IPS DF 6.9 (cell line): ENCODE measurements at regions not wholly inside any gene's neighbourhood (a gene's known extent, or its start where the extent isn't known, plus 50 kb on each side); places are given as distances from the start of the nearest gene placed in this dataset.

Source experiments
- DNase-seq: peaks from one replicate; pipeline ENCODE4 v3.0.0-alpha.2; 2013; ENCODE audit warnings: low read depth, low spot score
- H3K27ac ChIP-seq: one replicate; pipeline ENCODE4 v1.5.1; 2013; ENCODE audit warnings: low read length, control low read depth
- H3K27me3 ChIP-seq: 2 replicates; pipeline ENCODE4 v1.6.1; 2013; ENCODE audit warnings: mild to moderate bottlenecking, low read length; ENCODE audit not compliant: control insufficient read depth, insufficient read depth
- H3K36me3 ChIP-seq: 2 replicates; pipeline ENCODE4 v1.6.1; 2013; ENCODE audit warnings: low read length; ENCODE audit not compliant: control insufficient read depth, insufficient read depth
- H3K4me1 ChIP-seq: 2 replicates; pipeline ENCODE4 v1.6.1; 2013; ENCODE audit warnings: low read length; ENCODE audit not compliant: control insufficient read depth, insufficient read depth
- H3K4me3 ChIP-seq: 2 replicates; pipeline ENCODE4 v1.5.1; 2013; ENCODE audit warnings: mild to moderate bottlenecking, low read length
- H3K9me3 ChIP-seq: 2 replicates; pipeline ENCODE4 v1.6.1; 2013; ENCODE audit warnings: low read length, inconsistent platforms; ENCODE audit not compliant: control insufficient read depth, insufficient read depth
- WGBS: extraction: QIAGEN DNeasy Blood & Tissue Kit; methylation state at CpG from one replicate; pipeline ENCODE4 v1.1.7; 2013; ENCODE audit warnings: mixed read lengths, missing lambda C conversion rate; ENCODE audit not compliant: insufficient read length, insufficient coverage; 5-methylcytosine and 5-hydroxymethylcytosine counted together

DNA sequence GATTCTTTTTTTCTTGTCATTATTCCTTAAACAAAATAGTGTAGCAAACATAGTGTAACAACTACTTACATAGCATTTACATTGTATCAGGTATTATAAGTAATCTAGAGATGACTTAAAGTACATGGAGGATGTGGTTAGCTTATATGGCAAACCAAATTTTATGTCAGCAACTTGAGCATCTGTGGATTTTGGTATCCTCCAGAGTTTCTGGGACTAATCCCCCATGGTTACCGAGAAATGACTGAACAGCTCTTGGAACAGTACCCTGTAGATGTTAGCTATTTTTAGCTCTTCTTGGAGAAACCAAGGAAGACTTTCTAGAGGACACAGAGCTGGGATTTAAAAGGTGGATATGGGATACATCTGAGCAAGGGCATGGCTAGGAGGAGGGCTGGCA, 157.6 kb upstream of the KLF4 start:
- no peaks in the 10 kb centered on the region for H3K27me3 ChIP-seq
- no peaks in the 10 kb centered on the region for H3K4me1 ChIP-seq
- no peaks in the 10 kb centered on the region for H3K9me3 ChIP-seq
- H3K27ac ChIP-seq, result no peak overlapping the region
- no peak for DNase-seq
- no peak overlapping the region for H3K4me3 ChIP-seq
- WGBS, result no CpG with 5 or more reads among the region's 1 CpG
- H3K36me3 ChIP-seq, result no peaks in the 10 kb centered on the region

DNA sequence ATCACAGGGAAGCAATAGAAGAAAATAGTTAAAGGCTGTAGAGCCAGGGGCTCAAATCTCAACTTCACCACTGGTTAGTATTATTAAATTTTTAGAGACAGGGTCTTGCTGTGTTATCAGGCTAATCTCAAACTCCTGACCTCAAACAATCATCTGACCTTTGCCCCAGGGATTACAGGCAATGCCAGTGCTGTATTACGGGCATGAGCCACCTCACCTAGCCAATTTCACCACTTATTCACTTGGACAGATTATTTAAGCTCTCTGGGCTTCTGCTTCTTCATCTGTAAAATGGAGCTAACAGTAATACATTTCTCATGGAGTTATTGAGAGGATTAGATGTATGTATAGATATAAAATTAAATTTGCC, 155.9 kb upstream of the KLF4 start:
- DNase-seq, result no peak
- H3K4me3 ChIP-seq, result no peak overlapping the region
- no peak overlapping the region for H3K27ac ChIP-seq
- no CpG with 5 or more reads among the region's 1 CpG for WGBS
- no peaks in the 10 kb centered on the region for H3K9me3 ChIP-seq
- no peaks in the 10 kb centered on the region for H3K27me3 ChIP-seq
- H3K4me1 ChIP-seq, result no peaks in the 10 kb centered on the region
- no peaks in the 10 kb centered on the region for H3K36me3 ChIP-seq

DNA sequence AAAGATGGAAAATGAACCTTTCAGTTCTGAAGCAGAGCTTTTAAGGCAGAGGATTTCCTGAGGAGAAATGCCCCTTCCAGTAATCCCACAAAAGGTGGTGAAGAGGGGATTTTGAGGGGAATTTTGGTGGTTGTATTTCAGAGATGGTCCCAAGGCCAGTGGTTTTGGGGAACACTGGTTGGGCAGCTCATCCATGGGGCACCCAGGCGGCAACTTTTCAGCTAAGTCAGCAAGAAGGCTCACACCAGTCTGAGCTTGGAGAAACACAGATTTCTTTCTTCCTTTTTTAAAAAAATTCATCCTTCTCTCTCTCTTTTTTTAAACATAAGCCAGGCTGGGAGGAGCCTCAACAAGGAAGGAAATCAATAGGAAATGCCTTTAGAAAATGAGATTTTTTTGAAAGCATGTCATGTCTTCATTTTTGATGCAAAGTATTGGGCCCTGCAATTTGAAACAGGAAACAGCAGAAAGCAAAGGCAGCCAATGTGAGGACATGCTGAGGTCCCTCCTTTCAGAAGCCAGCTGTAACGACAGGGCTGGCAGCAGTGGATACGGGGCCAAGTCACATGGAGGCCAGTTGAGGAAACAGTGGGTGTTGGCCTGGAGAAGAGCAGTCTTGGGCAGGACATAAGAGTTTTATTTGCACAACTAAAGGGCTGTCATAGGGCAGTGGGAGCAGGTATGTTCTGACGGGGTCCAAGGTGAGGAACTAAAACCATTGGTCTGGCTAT, 155.3 kb upstream of the KLF4 start:
- Histone ChIP-seq H3K27ac (no peak overlapping the region), H3K4me3 (no peak overlapping the region), H3K9me3 (no peaks in the 10 kb centered on the region), H3K27me3 (no peaks in the 10 kb centered on the region), H3K36me3 (no peaks in the 10 kb centered on the region), H3K4me1 (no peaks in the 10 kb centered on the region)
- no CpG with 5 or more reads among the region's 4 CpGs for WGBS
- no peak for DNase-seq

DNA sequence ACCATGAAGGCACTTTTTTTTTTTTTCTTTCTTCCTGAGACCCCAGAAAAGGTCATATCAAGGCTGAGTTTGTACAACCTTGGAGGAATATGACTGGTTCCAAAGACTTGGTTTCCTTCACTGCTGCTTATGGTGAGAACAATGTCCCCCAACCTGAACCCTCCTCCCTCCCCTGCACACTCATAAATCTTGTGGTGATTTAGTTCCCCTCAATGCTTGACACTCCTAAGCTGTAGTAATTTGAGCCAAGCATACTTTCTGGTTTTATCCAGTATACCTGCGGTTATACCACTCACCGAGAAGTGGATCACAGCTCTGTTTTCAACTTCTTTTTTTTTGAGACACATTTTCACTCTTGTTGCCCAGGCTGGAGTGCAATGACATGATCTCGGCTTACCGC, 149.9 kb upstream of the KLF4 start:
- no peaks in the 10 kb centered on the region for H3K27me3 ChIP-seq
- H3K9me3 ChIP-seq, result no peaks in the 10 kb centered on the region
- H3K4me3 ChIP-seq, result no peak overlapping the region
- H3K4me1 ChIP-seq, result no peaks in the 10 kb centered on the region
- no CpG with 5 or more reads among the region's 4 CpGs for WGBS
- no peak for DNase-seq
- no peak overlapping the region for H3K27ac ChIP-seq
- no peaks in the 10 kb centered on the region for H3K36me3 ChIP-seq

DNA sequence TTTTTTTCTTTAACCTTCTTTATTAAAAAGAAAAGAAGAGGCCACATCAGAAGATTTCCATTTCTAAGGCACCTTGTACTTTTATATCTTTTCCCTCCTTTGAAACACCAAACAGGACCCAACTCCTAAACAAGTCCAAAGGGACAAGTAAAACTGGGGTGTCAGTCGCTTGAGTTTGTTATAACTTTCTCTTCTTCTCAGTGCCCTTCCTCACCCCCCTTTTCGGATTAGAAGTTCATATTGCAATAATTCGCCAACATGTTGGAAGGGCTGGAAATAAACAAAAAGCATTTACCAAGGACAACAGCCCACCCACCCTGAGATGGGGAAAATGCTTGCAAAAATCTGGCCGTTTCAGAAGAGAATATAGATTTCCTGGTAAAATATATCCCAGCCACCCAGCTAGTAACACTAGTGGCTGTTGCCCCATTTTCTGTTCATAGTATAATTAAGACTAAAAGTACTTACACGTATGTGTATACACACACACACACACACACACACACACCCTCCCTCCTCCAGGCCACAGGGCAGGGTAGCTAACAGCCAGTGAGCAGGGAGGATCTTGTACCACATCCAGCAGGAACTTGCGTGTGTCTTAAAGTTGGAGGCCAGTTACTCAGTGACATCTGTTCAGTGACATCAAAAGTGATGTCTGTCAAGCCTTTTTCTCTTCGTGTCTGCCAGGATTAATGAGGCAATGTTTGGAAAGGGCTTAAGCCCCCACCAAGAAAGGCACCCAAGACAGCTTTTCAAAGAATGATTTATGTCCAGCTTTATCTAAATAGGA, 149.1 kb upstream of the KLF4 start:
- no CpG with 5 or more reads among the region's 7 CpGs for WGBS
- DNase-seq, result no peak
- Histone ChIP-seq H3K27me3 (no peaks in the 10 kb centered on the region), H3K4me1 (peaks cover under 1% of the 10 kb centered on the region; the same call in 1 of the 2 replicates), H3K36me3 (no peaks in the 10 kb centered on the region), H3K27ac (no peak overlapping the region), H3K9me3 (no peaks in the 10 kb centered on the region), H3K4me3 (no peak overlapping the region)

DNA sequence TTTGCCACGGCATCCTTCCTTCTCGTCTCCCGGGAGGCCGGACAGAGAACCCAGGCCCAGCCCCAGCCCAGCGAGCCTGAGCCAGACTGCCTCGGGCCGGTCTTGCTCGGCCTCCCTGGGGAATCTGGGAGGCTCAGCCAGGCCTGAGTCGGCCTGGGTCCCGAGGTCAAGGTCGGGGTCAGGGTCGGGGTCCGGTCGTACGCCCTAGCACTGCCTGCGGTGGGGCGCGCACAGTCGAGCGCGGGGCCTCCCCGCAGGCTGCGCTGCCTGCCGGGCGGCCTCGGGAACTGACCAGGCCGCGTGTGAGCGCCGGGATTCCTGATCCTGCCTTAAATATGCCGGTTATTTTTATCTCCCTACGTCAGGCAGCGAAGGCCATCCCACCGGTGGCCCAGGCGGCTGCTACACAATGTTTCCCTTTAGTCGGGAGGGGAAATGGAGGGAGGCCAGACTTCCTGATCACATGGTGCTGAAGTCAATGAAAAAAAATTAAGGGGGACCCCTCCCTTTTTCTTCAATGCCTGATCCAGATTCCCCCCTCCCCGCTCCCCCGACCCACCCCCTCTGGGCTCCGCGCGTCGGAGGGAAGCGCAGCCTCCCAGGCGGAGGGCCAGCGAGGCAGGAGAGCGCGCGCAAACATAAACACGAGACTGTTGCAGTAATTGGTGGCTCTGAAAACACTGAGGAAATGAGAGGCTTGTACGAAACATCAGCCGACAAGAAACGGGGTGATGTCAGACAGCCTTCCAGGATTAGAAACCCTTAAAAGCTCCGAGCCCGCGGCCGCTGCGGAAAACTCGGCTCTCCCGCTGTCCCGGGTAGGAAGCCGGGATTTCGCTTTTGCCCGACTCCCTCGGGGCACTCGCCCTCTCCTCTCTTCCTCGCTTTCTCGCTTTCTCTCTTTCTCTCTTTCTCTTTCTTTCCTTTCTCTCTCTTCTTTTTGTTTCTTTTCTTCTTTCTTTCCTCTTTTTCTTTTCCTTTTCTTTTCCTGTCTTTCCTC, 148.2 kb upstream of the KLF4 start:
- DNase-seq, result peak; percentile 18

DNA sequence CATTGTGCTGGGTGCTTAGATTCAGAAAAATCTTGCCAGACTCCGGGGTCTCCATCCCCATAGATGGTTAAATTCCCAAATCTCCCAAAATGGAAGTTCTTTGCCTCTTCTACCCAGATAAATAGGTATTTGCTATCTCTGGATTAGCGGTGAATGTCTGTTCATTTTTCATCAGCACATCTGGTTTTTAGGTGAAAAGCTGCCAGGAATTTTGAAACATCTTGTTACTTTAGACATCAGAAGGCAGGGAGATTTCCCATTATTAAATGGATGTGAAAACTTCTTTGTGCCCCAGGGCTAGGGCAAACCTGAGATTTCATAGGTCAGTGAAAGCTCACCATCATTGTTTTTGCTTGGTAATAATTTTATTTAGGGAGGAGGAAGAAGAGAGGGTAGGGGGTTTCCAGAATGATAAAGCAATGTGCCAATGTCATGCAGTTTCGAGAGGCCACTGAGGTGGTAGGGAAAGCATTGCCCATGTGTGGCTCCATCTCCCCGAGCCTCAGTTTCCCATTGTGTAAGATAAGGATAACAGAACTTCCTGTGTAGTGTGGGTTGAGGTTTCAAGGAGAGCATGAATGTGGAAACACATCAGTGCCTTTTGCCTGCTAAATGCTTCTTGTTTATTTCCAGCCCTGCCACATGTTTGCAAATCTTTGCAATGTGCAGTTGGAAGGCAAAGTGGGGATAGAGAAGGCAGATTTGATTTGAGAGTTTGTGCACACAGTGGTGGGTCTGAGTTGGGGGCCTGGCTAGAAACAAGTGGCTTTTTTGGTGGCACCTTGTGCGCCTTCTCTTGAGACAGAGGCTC, 147.2 kb upstream of the KLF4 start:
- no peak overlapping the region for H3K27ac ChIP-seq
- H3K4me1 ChIP-seq, result peaks cover 10% of the 10 kb centered on the region
- H3K9me3 ChIP-seq, result no peaks in the 10 kb centered on the region
- no CpG with 5 or more reads among the region's 5 CpGs for WGBS
- H3K27me3 ChIP-seq, result no peaks in the 10 kb centered on the region
- H3K36me3 ChIP-seq, result no peaks in the 10 kb centered on the region
- H3K4me3 ChIP-seq, result no peak overlapping the region
- DNase-seq, result no peak

More for the DNA sequence above, 148.2 kb upstream of the KLF4 start:
- H3K9me3 ChIP-seq, result no peaks in the 10 kb centered on the region
- no peak overlapping the region for H3K27ac ChIP-seq
- WGBS, result no CpG with 5 or more reads among the region's 67 CpGs
- H3K4me1 ChIP-seq, result peaks cover 4% of the 10 kb centered on the region
- H3K27me3 ChIP-seq, result no peaks in the 10 kb centered on the region
- peak overlapping the region; percentile 47; the same call in 1 of the 2 replicates for H3K4me3 ChIP-seq
- H3K36me3 ChIP-seq, result no peaks in the 10 kb centered on the region

DNA sequence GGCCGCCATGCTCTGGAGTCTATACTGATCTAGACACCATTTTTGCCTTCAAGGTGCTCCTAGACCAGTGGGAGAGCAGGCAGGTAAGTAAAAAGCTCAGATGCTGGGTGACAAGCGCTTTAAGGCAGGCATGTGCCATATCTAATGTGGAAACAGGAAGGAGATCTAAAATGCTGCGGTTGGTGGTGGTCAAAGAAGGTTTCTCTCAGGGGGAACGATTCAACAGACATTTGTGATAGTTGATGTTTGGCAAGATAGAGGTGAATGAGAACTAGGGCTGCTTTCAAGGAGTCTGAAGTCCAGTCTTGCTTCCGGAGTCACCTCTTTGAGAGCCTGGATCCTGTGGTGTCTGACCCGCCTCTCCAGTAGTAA, 146.2 kb upstream of the KLF4 start:
- DNase-seq, result no peak
- WGBS, result no CpG with 5 or more reads among the region's 6 CpGs

DNA sequence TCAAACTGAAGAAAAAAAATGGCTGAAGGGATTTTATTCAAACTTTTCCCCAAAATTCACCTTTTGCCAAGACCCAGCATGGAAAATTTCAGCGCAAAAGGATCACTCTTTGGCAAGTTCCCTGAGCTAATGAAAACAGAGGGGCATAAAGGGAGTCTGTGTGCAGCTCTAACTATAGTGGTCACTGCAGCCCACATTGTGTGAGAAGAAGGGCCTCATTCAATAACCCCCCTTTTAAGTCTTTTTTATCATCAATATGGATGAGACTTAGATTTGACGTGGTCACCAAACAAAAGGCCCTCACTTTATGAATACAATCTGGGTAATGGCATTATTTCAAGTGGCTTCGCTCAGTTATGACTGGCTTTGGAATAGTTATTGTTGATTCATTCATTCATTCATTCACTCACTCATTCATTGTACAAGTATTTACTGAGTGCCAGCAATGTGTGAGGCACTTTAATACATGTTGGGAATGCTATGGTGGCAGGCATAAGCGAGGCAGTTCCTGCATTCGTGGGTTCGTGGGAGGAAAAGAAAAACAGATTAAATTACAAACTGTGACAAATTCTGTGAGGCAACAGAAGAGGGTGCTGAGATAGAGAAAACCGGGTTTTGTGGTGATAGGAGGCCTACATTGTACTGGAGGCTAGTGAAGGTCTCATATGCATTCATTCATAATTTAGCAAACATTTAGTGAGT, 145.7 kb upstream of the KLF4 start:
- no CpG with 5 or more reads among the region's 7 CpGs for WGBS

More for the DNA sequence above, 146.2 kb upstream of the KLF4 start:
- H3K9me3 ChIP-seq, result no peaks in the 10 kb centered on the region
- H3K27ac ChIP-seq, result no peak overlapping the region
- no peaks in the 10 kb centered on the region for H3K27me3 ChIP-seq
- H3K4me3 ChIP-seq, result no peak overlapping the region
- H3K4me1 ChIP-seq, result peaks cover 10% of the 10 kb centered on the region
- no peaks in the 10 kb centered on the region for H3K36me3 ChIP-seq

More for the DNA sequence above, 145.7 kb upstream of the KLF4 start:
- no peaks in the 10 kb centered on the region for H3K9me3 ChIP-seq
- H3K27ac ChIP-seq, result no peak overlapping the region
- no peak for DNase-seq
- no peak overlapping the region for H3K4me3 ChIP-seq
- H3K36me3 ChIP-seq, result no peaks in the 10 kb centered on the region
- H3K4me1 ChIP-seq, result peaks cover 10% of the 10 kb centered on the region
- H3K27me3 ChIP-seq, result no peaks in the 10 kb centered on the region
